ENCODE measurements at regions not wholly inside any gene's neighbourhood (a gene's known extent, or its start where the extent isn't known, plus 50 kb on each side); places are given as distances from the start of the nearest gene placed in this dataset.

- no peak for DNase-seq (ENCODE audit: low read depth)
- TF ChIP-seq CTCF (IDR thresholded peaks at IDR 0.05; ENCODE audit: insufficient read depth, low read depth, low read length) = no peak
- H3K4me3 ChIP-seq (ENCODE audit: low read depth, low read length) = no peak overlapping the region
Observed at GRCh38 chr15:101568821-101569555, 79.5 kb upstream of the PCSK6 start.

- DNase-seq (ENCODE audit: low read depth) = no peak
- no peak for TF ChIP-seq CTCF (IDR thresholded peaks at IDR 0.05; ENCODE audit: insufficient read depth, low read depth, low read length)
- no peak overlapping the region for H3K4me3 ChIP-seq (ENCODE audit: low read depth, low read length)
Observed at GRCh38 chr15:101568309-101568708, 78.8 kb upstream of the PCSK6 start.

GRCh38 chr15:101566748-101567488, 77.4 kb upstream of the PCSK6 start:
- no peak for TF ChIP-seq CTCF (IDR thresholded peaks at IDR 0.05; ENCODE audit: insufficient read depth, low read depth, low read length)
- H3K4me3 ChIP-seq (ENCODE audit: low read depth, low read length) = no peak overlapping the region
- DNase-seq (ENCODE audit: low read depth) = no peak

- DNase-seq (ENCODE audit: low read depth) = no peak
- no peak for TF ChIP-seq CTCF (IDR thresholded peaks at IDR 0.05; ENCODE audit: insufficient read depth, low read depth, low read length)
- no peak overlapping the region for H3K4me3 ChIP-seq (ENCODE audit: low read depth, low read length)
Observed at GRCh38 chr15:101565377-101565776, 75.9 kb upstream of the PCSK6 start.

- H3K4me3 ChIP-seq (ENCODE audit: low read depth, low read length) = no peak overlapping the region
- TF ChIP-seq CTCF (IDR thresholded peaks at IDR 0.05; ENCODE audit: insufficient read depth, low read depth, low read length) = no peak
- no peak for DNase-seq (ENCODE audit: low read depth)
Observed at GRCh38 chr15:101563176-101563796, 73.8 kb upstream of the PCSK6 start.

- no peak for DNase-seq (ENCODE audit: low read depth)
- TF ChIP-seq CTCF (IDR thresholded peaks at IDR 0.05; ENCODE audit: insufficient read depth, low read depth, low read length) = no peak
Observed at GRCh38 chr15:101562428-101563059, 73.0 kb upstream of the PCSK6 start.

More at GRCh38 chr15:101562428-101563059, 73.0 kb upstream of the PCSK6 start:
- no peak overlapping the region for H3K4me3 ChIP-seq (ENCODE audit: low read depth, low read length)
